Stomach (tissue), 8 donors: ENCODE measurements at regions not wholly inside any gene's neighbourhood (a gene's known extent, or its start where the extent isn't known, plus 50 kb on each side); places are given as distances from the start of the nearest gene placed in this dataset.
A peak's percentile ranks its signal among the peaks of the same experiment; 100 is the strongest.

Source experiments
- DNase-seq, 2 donors: peaks; one replicate each; pipeline versions ENCODE4 v3.0.0 to v3.0.0-alpha.2; 2013 to 2019
- H3K27ac ChIP-seq, 5 donors: fragments of 200-600 bp in 4 of 5; sonication (generic) in 4 of 5; one replicate each; pipeline ENCODE4 v1.5.1; 2013 to 2019; ENCODE audit warnings: mild to moderate bottlenecking in 1 of 5, moderate library complexity in 1 of 5
- H3K27me3 ChIP-seq, 3 donors: fragments of 200-600 bp; sonication (generic); one replicate each; pipeline ENCODE4 v1.5.1; 2017 to 2019; ENCODE audit warnings: mixed run types in 1 of 3
- H3K36me3 ChIP-seq, 4 donors: fragments of 200-600 bp; sonication (generic); 1 replicate in 3 of 4; 2 replicates in 1 of 4; pipeline ENCODE4 v1.5.1; 2016 to 2019
- H3K4me1 ChIP-seq, 4 donors: fragments of 200-600 bp; sonication (generic); one replicate each; pipeline ENCODE4 v1.5.1; 2016 to 2019
- H3K4me3 ChIP-seq, 4 donors: fragments of 200-600 bp; sonication (generic) in 3 of 4; one replicate each; pipeline ENCODE4 v1.5.1; 2016 to 2019; ENCODE audit warnings: mild to moderate bottlenecking in 1 of 4
- H3K9me3 ChIP-seq, 4 donors: fragments of 200-600 bp; sonication (generic); one replicate each; pipeline ENCODE4 v1.5.1; 2016 to 2019
- CTCF ChIP-seq, 7 experiments: fragments of 450-650 bp in 4 of 7; fragments of 200-600 bp in 3 of 7; sonication (generic) in 3 of 7; IDR thresholded peaks; one replicate each; pipeline ENCODE4 v1.5.1; 2016 to 2019; ENCODE audit warnings: antibody characterized with exemption in 7 of 7, control low read depth in 2 of 7, mild to moderate bottlenecking in 1 of 7
- EP300 ChIP-seq: sonication (generic); formaldehyde crosslinking; IDR thresholded peaks from one replicate; pipeline ENCODE4 v1.6.1; 2017; ENCODE audit warnings: antibody characterized with exemption
- POLR2A ChIP-seq, 4 donors: fragments of 450-650 bp; IDR thresholded peaks; one replicate each; pipeline ENCODE4 v1.6.1; 2016; ENCODE audit warnings: antibody characterized with exemption in 4 of 4, control low read depth in 2 of 4, mild to moderate bottlenecking in 1 of 4, moderate library complexity in 1 of 4
- POLR2AphosphoS5 ChIP-seq, 3 donors: sonication (generic); formaldehyde crosslinking; IDR thresholded peaks; one replicate each; pipeline ENCODE4 v1.6.1; 2016; ENCODE audit warnings: antibody characterized with exemption in 3 of 3
- WGBS, 5 donors: extraction: QIAGEN DNeasy Blood & Tissue Kit in 3 of 5; methylation state at CpG; one replicate each; pipeline versions ENCODE4 v1.1.5 to v1.1.7; 2013 to 2018; 5-methylcytosine and 5-hydroxymethylcytosine counted together
- intact Hi-C: fragments of 100-400 bp; cut with DNase I; formaldehyde crosslinking; loops from one replicate; pipeline ENCODE4 v1.15.1; 2023; ENCODE audit warnings: low total_unique reads
- donor health status: healthy with polysubstance abuse.
- donor health status: Bipolar disorder and iron deficiency.
- donor health status: healthy.

GRCh38 chr11:98207086-98207485, 813.7 kb upstream of the CNTN5 start:
- DNase-seq: no peak
- no peak overlapping the region for H3K27ac ChIP-seq
- H3K4me3 ChIP-seq: no peak overlapping the region
- intact Hi-C loops: no loop called here
- no peaks in the 10 kb centered on the region for H3K4me1 ChIP-seq
- TF ChIP-seq CTCF (IDR thresholded peaks at IDR 0.05) (no peak), EP300 (no peak), POLR2A (IDR thresholded peaks at IDR 0.05) (no peak), POLR2AphosphoS5 (IDR thresholded peaks at IDR 0.05) (no peak)
- peaks cover 0 to 21% (median 4%) of the 10 kb centered on the region in 4 donors for H3K9me3 ChIP-seq
- no peaks in the 10 kb centered on the region for H3K27me3 ChIP-seq
- no peaks in the 10 kb centered on the region for H3K36me3 ChIP-seq
- 90 to 96% (median 92%) methylated on average over 8 of the region's 8 CpGs for WGBS, 5 donors

DNA sequence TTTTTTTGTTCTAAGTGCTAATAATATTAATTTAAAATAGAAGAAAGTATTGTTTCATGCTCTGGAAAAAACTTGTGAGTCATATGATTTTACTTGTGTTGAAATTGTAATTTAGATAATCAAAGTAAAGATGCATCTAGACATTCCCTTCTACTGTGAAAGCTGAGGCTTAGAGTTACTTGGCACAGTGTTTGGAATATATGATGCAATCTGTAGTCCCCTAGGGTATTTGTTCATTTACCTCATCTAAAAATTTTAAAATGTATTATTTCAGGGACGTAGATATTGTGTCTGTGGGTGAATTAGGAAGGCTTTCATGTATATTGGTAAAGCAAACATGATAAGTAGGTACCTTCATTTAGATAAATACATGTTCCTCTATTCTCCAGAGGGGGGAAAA, 793.5 kb upstream of the CNTN5 start:
- DNase-seq: peak in 1 of 2 donors; percentile 31
- intact Hi-C loops: no loop called here
- H3K4me3 ChIP-seq: no peak overlapping the region
- H3K36me3 ChIP-seq: no peaks in the 10 kb centered on the region
- H3K27me3 ChIP-seq: no peaks in the 10 kb centered on the region
- WGBS, 5 donors: 11 to 41% (median 31%) methylated on average over 1 of the region's 1 CpG
- TF ChIP-seq CTCF (IDR thresholded peaks at IDR 0.05) (no peak), POLR2AphosphoS5 (IDR thresholded peaks at IDR 0.05) (no peak), EP300 (no peak), POLR2A (IDR thresholded peaks at IDR 0.05) (no peak)
- no peak overlapping the region for H3K27ac ChIP-seq
- H3K9me3 ChIP-seq: peaks cover 0 to 4% (median 0%) of the 10 kb centered on the region in 4 donors
- H3K4me1 ChIP-seq: no peaks in the 10 kb centered on the region

DNA sequence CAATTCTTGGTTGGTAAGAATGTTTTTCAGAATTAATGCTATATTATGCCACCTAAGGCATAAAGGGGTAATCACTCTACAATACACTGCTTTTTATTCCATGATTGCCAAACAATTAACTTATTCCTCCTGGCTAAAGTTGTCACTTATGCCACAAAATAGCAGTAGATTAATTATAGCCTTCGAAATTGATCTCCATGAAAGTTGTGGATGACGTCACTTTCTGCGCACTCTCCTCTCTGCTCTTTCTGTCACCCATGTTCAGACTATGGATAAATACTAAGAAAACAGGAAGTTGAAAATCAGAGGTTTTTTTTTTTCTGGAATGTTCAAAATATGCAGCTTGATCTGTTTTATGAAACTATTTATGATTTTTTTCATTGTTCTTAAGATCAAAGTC, 790.1 kb upstream of the CNTN5 start:
- WGBS, 5 donors: 84 to 86% (median 85%) methylated on average over 3 of the region's 3 CpGs
- H3K36me3 ChIP-seq: no peaks in the 10 kb centered on the region
- DNase-seq: no peak
- H3K4me1 ChIP-seq: no peaks in the 10 kb centered on the region
- no peak overlapping the region for H3K27ac ChIP-seq
- no peak overlapping the region for H3K4me3 ChIP-seq
- no peaks in the 10 kb centered on the region for H3K27me3 ChIP-seq
- no peak for TF ChIP-seq CTCF (IDR thresholded peaks at IDR 0.05)
- TF ChIP-seq EP300: no peak
- TF ChIP-seq POLR2A (IDR thresholded peaks at IDR 0.05): no peak
- no peak for TF ChIP-seq POLR2AphosphoS5 (IDR thresholded peaks at IDR 0.05)
- intact Hi-C loops: no loop called here
- no peaks in the 10 kb centered on the region for H3K9me3 ChIP-seq

GRCh38 chr11:98234698-98235097, 786.1 kb upstream of the CNTN5 start:
- DNase-seq: no peak
- no peak overlapping the region for H3K27ac ChIP-seq
- no peaks in the 10 kb centered on the region for H3K36me3 ChIP-seq
- no peak overlapping the region for H3K4me3 ChIP-seq
- H3K4me1 ChIP-seq: no peaks in the 10 kb centered on the region
- WGBS, 5 donors: 67 to 91% (median 82%) methylated on average over 2 of the region's 2 CpGs
- no peaks in the 10 kb centered on the region for H3K27me3 ChIP-seq
- intact Hi-C loops: no loop called here
- peaks cover 0 to 7% (median 0%) of the 10 kb centered on the region in 4 donors for H3K9me3 ChIP-seq
- TF ChIP-seq CTCF (IDR thresholded peaks at IDR 0.05): no peak
- TF ChIP-seq POLR2AphosphoS5 (IDR thresholded peaks at IDR 0.05): no peak
- no peak for TF ChIP-seq POLR2A (IDR thresholded peaks at IDR 0.05)
- TF ChIP-seq EP300: no peak
